Nephron progenitor cell (in vitro differentiated cells): ENCODE measurements at regions not wholly inside any gene's neighbourhood (a gene's known extent, or its start where the extent isn't known, plus 50 kb on each side); places are given as distances from the start of the nearest gene placed in this dataset.

Experiments used
- DNase-seq: peaks from one replicate; pipeline ENCODE4 v3.0.0; 2021
- H3K27ac Mint-ChIP-seq: 2 replicates; pipeline ENCODE4 v1.8.0; 2021; ENCODE audit warnings: mild to moderate bottlenecking, moderate library complexity, mixed read lengths
- H3K27me3 Mint-ChIP-seq: 2 replicates; pipeline ENCODE4 v1.8.0; 2021; ENCODE audit warnings: mild to moderate bottlenecking, low read depth, mixed read lengths; ENCODE audit not compliant: poor library complexity
- H3K36me3 Mint-ChIP-seq: 2 replicates; pipeline ENCODE4 v1.8.0; 2021; ENCODE audit warnings: low read depth, mixed read lengths
- H3K4me1 Mint-ChIP-seq: 2 replicates; pipeline ENCODE4 v1.8.0; 2021; ENCODE audit warnings: mixed read lengths
- H3K4me3 Mint-ChIP-seq: 2 replicates; pipeline ENCODE4 v1.8.0; 2021; ENCODE audit warnings: mild to moderate bottlenecking, moderate library complexity, mixed read lengths
- H3K9me3 Mint-ChIP-seq: 2 replicates; pipeline ENCODE4 v1.8.0; 2021; ENCODE audit warnings: mild to moderate bottlenecking, moderate library complexity, mixed read lengths
- TF ChIP-seq, protein P1 (sequence below): fragments of 200-600 bp; sonication (generic); IDR thresholded peaks from 2 replicates; pipeline ENCODE4 v1.5.0; 2021; ENCODE audit warnings: antibody characterized with exemption

DNA sequence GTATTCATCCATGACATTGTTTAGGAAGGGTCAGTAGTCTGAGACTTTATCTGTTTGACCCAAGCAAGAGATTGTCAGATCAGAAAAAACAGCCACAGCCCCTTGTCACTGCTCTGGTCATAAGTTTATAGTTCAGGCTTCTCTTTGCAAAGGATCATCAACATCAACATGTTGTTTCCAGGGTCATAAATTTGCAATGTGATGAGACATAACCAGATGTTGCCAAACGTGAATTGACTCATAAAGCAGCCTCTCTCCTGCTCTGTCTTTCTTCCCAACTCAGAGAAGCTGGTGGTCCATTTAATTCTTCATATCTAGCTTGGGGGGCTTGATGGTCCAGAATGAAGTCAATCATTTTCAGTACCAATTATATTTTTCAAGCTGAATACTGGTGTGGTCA, 507.2 kb upstream of the PBX1 start:
- H3K27me3 Mint-ChIP-seq: no peaks in the 10 kb centered on the region
- TF ChIP-seq, protein P1, sequence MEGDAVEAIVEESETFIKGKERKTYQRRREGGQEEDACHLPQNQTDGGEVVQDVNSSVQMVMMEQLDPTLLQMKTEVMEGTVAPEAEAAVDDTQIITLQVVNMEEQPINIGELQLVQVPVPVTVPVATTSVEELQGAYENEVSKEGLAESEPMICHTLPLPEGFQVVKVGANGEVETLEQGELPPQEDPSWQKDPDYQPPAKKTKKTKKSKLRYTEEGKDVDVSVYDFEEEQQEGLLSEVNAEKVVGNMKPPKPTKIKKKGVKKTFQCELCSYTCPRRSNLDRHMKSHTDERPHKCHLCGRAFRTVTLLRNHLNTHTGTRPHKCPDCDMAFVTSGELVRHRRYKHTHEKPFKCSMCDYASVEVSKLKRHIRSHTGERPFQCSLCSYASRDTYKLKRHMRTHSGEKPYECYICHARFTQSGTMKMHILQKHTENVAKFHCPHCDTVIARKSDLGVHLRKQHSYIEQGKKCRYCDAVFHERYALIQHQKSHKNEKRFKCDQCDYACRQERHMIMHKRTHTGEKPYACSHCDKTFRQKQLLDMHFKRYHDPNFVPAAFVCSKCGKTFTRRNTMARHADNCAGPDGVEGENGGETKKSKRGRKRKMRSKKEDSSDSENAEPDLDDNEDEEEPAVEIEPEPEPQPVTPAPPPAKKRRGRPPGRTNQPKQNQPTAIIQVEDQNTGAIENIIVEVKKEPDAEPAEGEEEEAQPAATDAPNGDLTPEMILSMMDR: no peak
- no peak overlapping the region for H3K27ac Mint-ChIP-seq
- DNase-seq: no peak
- no peak overlapping the region for H3K4me3 Mint-ChIP-seq
- no peaks in the 10 kb centered on the region for H3K36me3 Mint-ChIP-seq
- peaks cover 17% of the 10 kb centered on the region for H3K4me1 Mint-ChIP-seq
- H3K9me3 Mint-ChIP-seq: no peaks in the 10 kb centered on the region

DNA sequence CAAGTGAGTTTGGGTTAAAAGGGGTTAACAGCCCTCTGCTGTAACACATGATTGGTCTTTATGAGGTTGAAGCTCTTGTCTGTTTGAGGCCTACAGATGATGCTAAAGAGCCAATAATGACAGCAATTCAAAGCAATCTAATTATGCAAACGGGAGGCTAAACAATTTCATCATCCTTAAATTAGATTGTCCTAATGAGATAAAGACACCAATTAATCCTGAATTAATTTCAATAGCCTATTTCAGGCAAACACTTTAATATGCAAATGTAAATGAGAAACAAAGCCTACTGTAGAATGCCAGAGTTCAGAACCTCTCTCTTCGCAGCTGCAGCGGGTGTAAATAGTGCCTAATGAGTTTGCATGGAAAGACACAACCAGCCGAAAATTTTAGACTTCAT, 504.7 kb upstream of the PBX1 start:
- H3K27me3 Mint-ChIP-seq: no peaks in the 10 kb centered on the region
- H3K4me1 Mint-ChIP-seq: peaks cover 17% of the 10 kb centered on the region
- no peaks in the 10 kb centered on the region for H3K9me3 Mint-ChIP-seq
- H3K4me3 Mint-ChIP-seq: no peak overlapping the region
- no peaks in the 10 kb centered on the region for H3K36me3 Mint-ChIP-seq
- H3K27ac Mint-ChIP-seq: no peak overlapping the region
- TF ChIP-seq, protein P1: no peak
- no peak for DNase-seq

DNA sequence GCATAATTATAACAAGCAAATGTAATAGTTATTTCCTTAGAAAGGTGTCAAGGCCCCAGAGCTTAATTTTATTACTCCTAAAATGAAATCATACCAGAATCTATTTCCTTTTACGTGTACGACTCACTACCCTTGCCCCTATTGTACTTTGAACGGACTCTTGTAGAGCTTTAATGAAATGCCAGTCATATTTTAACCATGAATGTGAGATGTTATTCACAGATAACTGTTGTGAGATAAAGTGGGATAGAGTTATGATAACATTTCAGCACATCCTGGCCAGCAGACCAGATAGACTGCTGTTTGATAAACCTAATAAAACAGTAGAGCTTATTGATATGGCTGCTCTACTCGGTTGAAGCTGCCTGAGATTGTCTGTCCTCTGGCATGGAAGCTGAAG, 500.8 kb upstream of the PBX1 start:
- Mint-ChIP-seq H3K36me3 (no peaks in the 10 kb centered on the region), H3K4me3 (no peak overlapping the region), H3K4me1 (peaks cover 12% of the 10 kb centered on the region), H3K27ac (no peak overlapping the region), H3K9me3 (no peaks in the 10 kb centered on the region), H3K27me3 (no peaks in the 10 kb centered on the region)
- TF ChIP-seq, protein P1: no peak
- no peak for DNase-seq

DNA sequence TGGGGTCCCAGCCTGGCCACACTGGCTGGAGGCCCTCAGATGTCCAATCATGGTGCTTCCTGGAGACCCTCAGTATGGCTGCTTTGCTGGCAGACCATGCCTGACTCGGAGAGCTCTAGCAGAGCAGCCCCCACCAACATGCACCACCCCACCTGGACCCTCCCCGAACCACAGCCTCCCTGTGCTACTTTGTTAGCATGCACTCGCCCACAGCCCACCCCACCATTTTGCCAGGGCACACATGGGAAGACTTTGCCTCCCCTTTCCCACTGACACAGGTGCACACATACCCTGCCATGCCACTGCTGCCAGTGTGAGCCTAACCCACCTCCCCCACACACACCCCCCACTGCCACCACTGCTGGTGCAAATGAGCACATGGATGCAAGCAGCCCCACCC, 497.5 kb upstream of the PBX1 start:
- Mint-ChIP-seq H3K9me3 (no peaks in the 10 kb centered on the region), H3K36me3 (no peaks in the 10 kb centered on the region), H3K4me1 (no peaks in the 10 kb centered on the region), H3K4me3 (no peak overlapping the region), H3K27me3 (no peaks in the 10 kb centered on the region), H3K27ac (no peak overlapping the region)
- TF ChIP-seq, protein P1: no peak
- no peak for DNase-seq

DNA sequence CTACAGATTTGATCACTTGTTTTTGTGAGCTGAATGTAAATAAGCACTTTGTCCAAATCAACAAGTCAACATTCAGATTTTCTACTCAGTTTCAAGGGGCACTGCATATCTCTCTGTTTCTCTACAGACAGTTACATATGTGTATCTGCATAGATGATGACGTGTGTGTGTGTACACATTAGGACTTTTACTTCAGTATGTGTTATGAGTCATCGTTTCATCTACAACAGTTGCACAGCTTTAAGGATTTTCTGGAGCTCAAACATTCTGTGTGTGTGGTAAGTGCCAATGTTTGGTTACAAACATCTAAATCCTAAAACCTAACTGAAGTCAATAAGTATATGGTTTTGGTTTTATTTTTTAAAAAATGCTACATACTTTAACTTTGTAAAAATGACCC, 494.5 kb upstream of the PBX1 start:
- no peak overlapping the region for H3K27ac Mint-ChIP-seq
- H3K36me3 Mint-ChIP-seq: peaks cover 5% of the 10 kb centered on the region
- H3K4me3 Mint-ChIP-seq: no peak overlapping the region
- no peak for DNase-seq
- TF ChIP-seq, protein P1: no peak
- no peaks in the 10 kb centered on the region for H3K27me3 Mint-ChIP-seq
- H3K4me1 Mint-ChIP-seq: no peaks in the 10 kb centered on the region
- H3K9me3 Mint-ChIP-seq: peaks cover 16% of the 10 kb centered on the region

DNA sequence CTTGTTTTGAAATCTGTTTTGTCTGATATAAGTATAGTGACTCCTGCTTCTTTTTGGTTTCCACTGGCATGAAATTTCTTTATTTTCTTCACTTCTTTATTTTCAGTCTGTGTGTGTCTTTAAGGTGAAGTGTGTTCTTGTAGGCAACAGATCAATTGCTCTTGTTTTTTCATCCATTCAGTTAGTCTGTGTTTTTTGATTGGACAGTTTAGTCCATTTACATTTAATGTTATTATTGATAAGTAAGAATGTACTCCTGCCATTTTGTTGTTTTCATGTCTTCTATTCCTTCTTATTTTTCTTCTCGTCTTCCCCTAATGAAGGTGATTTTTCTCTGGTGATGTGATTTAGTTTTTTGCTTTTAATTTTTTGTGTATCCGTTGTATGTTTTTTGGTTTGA, 487.7 kb upstream of the PBX1 start:
- H3K4me1 Mint-ChIP-seq: no peaks in the 10 kb centered on the region

More for the DNA sequence above, 487.7 kb upstream of the PBX1 start:
- no peak overlapping the region for H3K4me3 Mint-ChIP-seq
- peaks cover 57% of the 10 kb centered on the region for H3K9me3 Mint-ChIP-seq
- no peak overlapping the region for H3K27ac Mint-ChIP-seq
- TF ChIP-seq, protein P1: no peak
- DNase-seq: no peak
- H3K36me3 Mint-ChIP-seq: peaks cover 14% of the 10 kb centered on the region
- H3K27me3 Mint-ChIP-seq: no peaks in the 10 kb centered on the region
